ENCODE measurements at regions not wholly inside any gene's neighbourhood (a gene's known extent, or its start where the extent isn't known, plus 50 kb on each side); places are given as distances from the start of the nearest gene placed in this dataset.

GRCh38 chr11:8747173-8747572, 64.6 kb downstream of the RPL27A start:
- no peaks in the 10 kb centered on the region for H3K27me3 ChIP-seq (replicated peaks; ENCODE audit: insufficient read depth)
- peaks cover 32% of the 10 kb centered on the region for H3K79me2 ChIP-seq (ENCODE audit: insufficient read depth)
- DNase-seq: no peak
- H3K27ac ChIP-seq: no peak overlapping the region
- no peaks in the 10 kb centered on the region for H3K9me3 ChIP-seq (ENCODE audit: low read depth)
- H3F3A ChIP-seq (ENCODE audit: insufficient read depth): no peaks in the 10 kb centered on the region
- TF ChIP-seq EZH2phosphoT487 (IDR thresholded peaks at IDR 0.05; ENCODE audit: insufficient read depth, low read depth) (no peak), EZH2 (IDR thresholded peaks at IDR 0.05; ENCODE audit: insufficient read depth, poor library complexity, severe bottlenecking) (no peak)
- in situ Hi-C loops (cut with MboI): no loop called here
- H2AFZ ChIP-seq: no peak overlapping the region
- H3K4me2 ChIP-seq (ENCODE audit: unreplicated experiment): no peak overlapping the region
- peaks cover 5% of the 10 kb centered on the region; the same call in 1 of the 2 replicates for H3K4me1 ChIP-seq (ENCODE audit: insufficient read depth)
- H3K9me2 ChIP-seq (ENCODE audit: insufficient read depth): no peaks in the 10 kb centered on the region
- no peaks in the 10 kb centered on the region for H3K36me3 ChIP-seq (ENCODE audit: low read depth)
- no peaks in the 10 kb centered on the region for H4K20me1 ChIP-seq (ENCODE audit: insufficient read depth)
- H3K4me3 ChIP-seq: no peak overlapping the region
- no peak overlapping the region for H3K9ac ChIP-seq

GRCh38 chr11:8748317-8748716, 65.7 kb downstream of the RPL27A start:
- Histone ChIP-seq H3K9ac (no peak overlapping the region), H4K20me1 (ENCODE audit: insufficient read depth) (no peaks in the 10 kb centered on the region), H3K36me3 (ENCODE audit: low read depth) (no peaks in the 10 kb centered on the region), H3F3A (ENCODE audit: insufficient read depth) (no peaks in the 10 kb centered on the region), H3K4me1 (ENCODE audit: insufficient read depth) (peaks cover 5% of the 10 kb centered on the region; the same call in 1 of the 2 replicates), H3K4me3 (no peak overlapping the region), H3K9me3 (ENCODE audit: low read depth) (no peaks in the 10 kb centered on the region), H3K4me2 (ENCODE audit: unreplicated experiment) (no peak overlapping the region), H3K27ac (no peak overlapping the region), H3K27me3 (replicated peaks; ENCODE audit: insufficient read depth) (no peaks in the 10 kb centered on the region), H3K9me2 (ENCODE audit: insufficient read depth) (no peaks in the 10 kb centered on the region), H2AFZ (no peak overlapping the region), H3K79me2 (ENCODE audit: insufficient read depth) (peaks cover 41% of the 10 kb centered on the region)
- WGBS, 2 experiments (ENCODE audit: low coverage in 1 of 2, low lambda C conversion rate in 2 of 2, missing lambda C conversion rate in 2 of 2): 95 to 96% methylated on average over 2 of the region's 2 CpGs
- TF ChIP-seq EZH2 (IDR thresholded peaks at IDR 0.05; ENCODE audit: insufficient read depth, poor library complexity, severe bottlenecking): no peak
- TF ChIP-seq EZH2phosphoT487 (IDR thresholded peaks at IDR 0.05; ENCODE audit: insufficient read depth, low read depth): no peak
- in situ Hi-C loops (cut with MboI): no loop called here
- no peak for DNase-seq

GRCh38 chr11:8749202-8749601, 66.6 kb downstream of the RPL27A start:
- TF ChIP-seq EZH2 (IDR thresholded peaks at IDR 0.05; ENCODE audit: insufficient read depth, poor library complexity, severe bottlenecking) (no peak), EZH2phosphoT487 (IDR thresholded peaks at IDR 0.05; ENCODE audit: insufficient read depth, low read depth) (no peak)
- Histone ChIP-seq H3K79me2 (ENCODE audit: insufficient read depth) (peaks cover 41% of the 10 kb centered on the region), H3F3A (ENCODE audit: insufficient read depth) (peaks cover 5% of the 10 kb centered on the region)

DNA sequence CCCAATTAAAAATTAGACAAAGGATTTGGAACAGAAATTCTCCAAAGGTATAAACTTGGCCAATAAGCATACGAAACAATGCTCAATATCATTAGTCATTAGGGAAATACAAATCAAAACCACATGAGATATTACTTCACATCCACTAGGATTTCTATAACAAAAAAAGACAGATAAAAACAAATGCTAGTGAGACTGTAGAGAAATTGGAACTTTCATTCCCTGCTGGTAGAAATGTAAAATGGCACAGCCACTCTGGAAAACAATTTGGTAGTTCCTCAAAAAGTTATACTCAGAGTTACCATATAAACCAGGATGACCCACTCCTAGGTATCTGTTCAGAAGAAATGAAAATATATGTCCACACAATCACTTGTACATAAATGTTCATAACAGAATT, 71.6 kb downstream of the RPL27A start:
- H3K4me2 ChIP-seq (ENCODE audit: unreplicated experiment): no peak overlapping the region
- H3K79me2 ChIP-seq (ENCODE audit: insufficient read depth): peaks cover 62% of the 10 kb centered on the region
- H3K36me3 ChIP-seq (ENCODE audit: low read depth): no peaks in the 10 kb centered on the region
- H3K4me3 ChIP-seq: no peak overlapping the region
- WGBS, 2 experiments (ENCODE audit: low coverage in 1 of 2, low lambda C conversion rate in 2 of 2, missing lambda C conversion rate in 2 of 2): 17 to 38% methylated on average over 1 of the region's 1 CpG
- H3K9ac ChIP-seq: no peak overlapping the region
- H3F3A ChIP-seq (ENCODE audit: insufficient read depth): peaks cover 42% of the 10 kb centered on the region
- no peaks in the 10 kb centered on the region for H4K20me1 ChIP-seq (ENCODE audit: insufficient read depth)
- no peak overlapping the region for H2AFZ ChIP-seq
- TF ChIP-seq EZH2phosphoT487 (IDR thresholded peaks at IDR 0.05; ENCODE audit: insufficient read depth, low read depth): no peak
- TF ChIP-seq EZH2 (IDR thresholded peaks at IDR 0.05; ENCODE audit: insufficient read depth, poor library complexity, severe bottlenecking): no peak
- H3K9me3 ChIP-seq (ENCODE audit: low read depth): no peaks in the 10 kb centered on the region
- H3K27ac ChIP-seq: no peak overlapping the region
- in situ Hi-C loops (cut with MboI): no loop called here
- peak; percentile 55 for DNase-seq
- peaks cover 22% of the 10 kb centered on the region for H3K4me1 ChIP-seq (ENCODE audit: insufficient read depth)
- no peaks in the 10 kb centered on the region for H3K27me3 ChIP-seq (replicated peaks; ENCODE audit: insufficient read depth)
- no peaks in the 10 kb centered on the region for H3K9me2 ChIP-seq (ENCODE audit: insufficient read depth)

More at GRCh38 chr11:8749202-8749601, 66.6 kb downstream of the RPL27A start:
- H3K9ac ChIP-seq: no peak overlapping the region
- WGBS, 2 experiments (ENCODE audit: low coverage in 1 of 2, low lambda C conversion rate in 2 of 2, missing lambda C conversion rate in 2 of 2): 89 to 100% methylated on average over 2 of the region's 2 CpGs
- no peaks in the 10 kb centered on the region for H3K27me3 ChIP-seq (replicated peaks; ENCODE audit: insufficient read depth)
- H3K9me2 ChIP-seq (ENCODE audit: insufficient read depth): no peaks in the 10 kb centered on the region
- DNase-seq: no peak
- H3K27ac ChIP-seq: no peak overlapping the region
- H3K4me1 ChIP-seq (ENCODE audit: insufficient read depth): peaks cover 4% of the 10 kb centered on the region; the same call in 1 of the 2 replicates
- no peaks in the 10 kb centered on the region for H3K36me3 ChIP-seq (ENCODE audit: low read depth)
- H3K4me3 ChIP-seq: no peak overlapping the region
- in situ Hi-C loops (cut with MboI): no loop called here
- H3K4me2 ChIP-seq (ENCODE audit: unreplicated experiment): no peak overlapping the region
- no peaks in the 10 kb centered on the region for H3K9me3 ChIP-seq (ENCODE audit: low read depth)
- no peaks in the 10 kb centered on the region for H4K20me1 ChIP-seq (ENCODE audit: insufficient read depth)
- no peak overlapping the region for H2AFZ ChIP-seq

GRCh38 chr11:8756201-8756600, 73.6 kb downstream of the RPL27A start:
- H3K9me3 ChIP-seq (ENCODE audit: low read depth): no peaks in the 10 kb centered on the region
- H3K9ac ChIP-seq: peak overlapping the region; percentile 6
- peaks cover 62% of the 10 kb centered on the region for H3K79me2 ChIP-seq (ENCODE audit: insufficient read depth)
- no peaks in the 10 kb centered on the region for H3K36me3 ChIP-seq (ENCODE audit: low read depth)
- peak; percentile 80 for DNase-seq
- TF ChIP-seq EZH2phosphoT487 (IDR thresholded peaks at IDR 0.05; ENCODE audit: insufficient read depth, low read depth) (no peak), EZH2 (IDR thresholded peaks at IDR 0.05; ENCODE audit: insufficient read depth, poor library complexity, severe bottlenecking) (no peak)
- no peaks in the 10 kb centered on the region for H4K20me1 ChIP-seq (ENCODE audit: insufficient read depth)
- no peaks in the 10 kb centered on the region for H3K27me3 ChIP-seq (replicated peaks; ENCODE audit: insufficient read depth)
- WGBS, 2 experiments (ENCODE audit: low coverage in 1 of 2, low lambda C conversion rate in 2 of 2, missing lambda C conversion rate in 2 of 2): 67 to 80% methylated on average over 1 of the region's 1 CpG
- in situ Hi-C loops (cut with MboI): no loop called here
- H3K4me2 ChIP-seq (ENCODE audit: unreplicated experiment): peak overlapping the region; percentile 34
- no peak overlapping the region for H3K4me3 ChIP-seq
- H3F3A ChIP-seq (ENCODE audit: insufficient read depth): peaks cover 42% of the 10 kb centered on the region
- H3K27ac ChIP-seq: peak overlapping the region; percentile 65
- H3K4me1 ChIP-seq (ENCODE audit: insufficient read depth): peaks cover 22% of the 10 kb centered on the region
- H3K9me2 ChIP-seq (ENCODE audit: insufficient read depth): no peaks in the 10 kb centered on the region
- no peak overlapping the region for H2AFZ ChIP-seq
